Aorta (tissue), 5 donors: ENCODE measurements at regions not wholly inside any gene's neighbourhood (a gene's known extent, or its start where the extent isn't known, plus 50 kb on each side); places are given as distances from the start of the nearest gene placed in this dataset.

Source experiments
- ATAC-seq: fragments of 200-7000 bp; cut with Tn5 transposase; one replicate; pipeline ENCODE4 v1.9.1; 2022; ENCODE audit warnings: moderate library complexity; ENCODE audit not compliant: low FRiP score
- DNase-seq, 2 donors: peaks; one replicate each; pipeline ENCODE4 v3.0.0-alpha.2; 2020
- H3K27ac ChIP-seq, 2 donors: one replicate each; pipeline ENCODE4 v1.5.1; 2013; ENCODE audit warnings: low read length in 2 of 2, mild to moderate bottlenecking in 2 of 2, moderate library complexity in 2 of 2, control low read depth in 1 of 2, inconsistent platforms in 1 of 2, low read depth in 1 of 2
- H3K27me3 ChIP-seq, 2 donors: one replicate each; pipeline ENCODE4 v1.6.1; 2013; ENCODE audit warnings: control low read depth in 1 of 2, low read length in 1 of 2, mild to moderate bottlenecking in 1 of 2, moderate library complexity in 1 of 2; ENCODE audit not compliant: insufficient read depth in 2 of 2, control insufficient read depth in 1 of 2
- H3K36me3 ChIP-seq, 2 donors: one replicate each; pipeline ENCODE4 v1.6.1; 2013; ENCODE audit warnings: control low read depth in 1 of 2, low read length in 1 of 2, mild to moderate bottlenecking in 1 of 2; ENCODE audit not compliant: insufficient read depth in 2 of 2, control insufficient read depth in 1 of 2
- H3K4me1 ChIP-seq, 2 donors: one replicate each; pipeline ENCODE4 v1.6.1; 2013; ENCODE audit warnings: low read length in 2 of 2, control low read depth in 1 of 2, mild to moderate bottlenecking in 1 of 2, moderate library complexity in 1 of 2; ENCODE audit not compliant: insufficient read depth in 2 of 2, control insufficient read depth in 1 of 2
- H3K4me3 ChIP-seq, 2 donors: one replicate each; pipeline ENCODE4 v1.5.1; 2013; ENCODE audit warnings: low read length in 2 of 2, control low read depth in 1 of 2, mild to moderate bottlenecking in 1 of 2
- H3K9me3 ChIP-seq: one replicate; pipeline ENCODE4 v1.6.1; 2013; ENCODE audit warnings: mild to moderate bottlenecking, low read length; ENCODE audit not compliant: control insufficient read depth
- WGBS, 2 donors: extraction: QIAGEN DNeasy Blood & Tissue Kit; methylation state at CpG; one replicate each; pipeline ENCODE4 v1.1.7; 2013; 5-methylcytosine and 5-hydroxymethylcytosine counted together
- intact Hi-C, 2 donors: fragments of 100-400 bp; cut with DNase I; formaldehyde crosslinking; loops; one replicate each; pipeline versions ENCODE4 v1.14.2 to v1.15.0; 2022
- donor health status: healthy with polysubstance abuse.
- donor health status: Bipolar disorder and iron deficiency.
- donor health status: DM: no; HTN: no; CAD: no.
- donor health status: DM: no; HTN: no; CAD: no.
- donor health status: DM: yes; HTN: yes; CAD: no.

DNA sequence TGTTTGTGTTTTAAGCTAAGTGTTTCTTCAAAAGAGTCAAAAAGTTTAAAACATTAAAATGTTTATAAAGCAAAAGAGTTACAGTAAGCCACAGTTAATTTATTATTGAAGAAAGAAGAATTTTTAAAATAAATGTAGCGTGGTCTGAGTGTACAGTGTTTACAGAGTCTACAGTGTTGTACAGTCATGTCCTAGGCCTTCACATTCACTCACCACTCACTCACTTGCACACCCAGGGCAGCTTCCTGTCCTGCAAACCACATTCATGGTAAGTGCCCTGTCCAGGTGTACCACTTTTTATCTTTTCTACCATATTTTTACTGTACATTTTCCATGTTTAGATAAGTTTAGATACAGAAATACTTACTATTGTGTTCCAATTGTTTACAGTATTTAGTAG lies 239.7 kb upstream of the AGA start:
- Histone ChIP-seq H3K9me3 (no peaks in the 10 kb centered on the region), H3K4me3 (no peak overlapping the region), H3K36me3 (no peaks in the 10 kb centered on the region), H3K27me3 (no peaks in the 10 kb centered on the region), H3K27ac (no peak overlapping the region), H3K4me1 (no peaks in the 10 kb centered on the region)
- DNase-seq (no peak), ATAC-seq (no peak)
- intact Hi-C loops = no loop called here
- WGBS, 2 donors = 96% methylated on average over 1 of the region's 1 CpG

DNA sequence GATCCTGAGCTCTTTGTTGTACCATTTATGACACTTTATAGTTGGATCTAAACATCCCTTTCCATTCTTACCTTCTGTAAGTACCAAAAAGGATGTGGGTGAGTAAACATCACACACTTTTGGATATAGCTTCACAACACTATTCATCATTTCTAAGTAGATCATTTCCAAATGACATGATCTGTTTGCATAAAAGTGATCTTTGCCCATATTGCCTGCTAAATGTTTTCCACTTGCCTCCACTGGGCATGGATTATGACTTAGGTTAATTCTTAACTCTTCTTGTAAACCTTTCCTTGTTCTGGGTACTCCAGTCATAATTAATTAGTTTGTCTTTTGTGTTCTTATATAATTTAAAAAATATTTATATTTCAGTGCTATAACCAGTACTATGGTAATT lies 244.9 kb upstream of the AGA start:
- Histone ChIP-seq H3K27me3 (no peaks in the 10 kb centered on the region), H3K4me3 (no peak overlapping the region), H3K36me3 (no peaks in the 10 kb centered on the region), H3K9me3 (no peaks in the 10 kb centered on the region), H3K27ac (no peak overlapping the region), H3K4me1 (no peaks in the 10 kb centered on the region)
- DNase-seq (no peak), ATAC-seq (no peak)
- intact Hi-C loops = no loop called here

DNA sequence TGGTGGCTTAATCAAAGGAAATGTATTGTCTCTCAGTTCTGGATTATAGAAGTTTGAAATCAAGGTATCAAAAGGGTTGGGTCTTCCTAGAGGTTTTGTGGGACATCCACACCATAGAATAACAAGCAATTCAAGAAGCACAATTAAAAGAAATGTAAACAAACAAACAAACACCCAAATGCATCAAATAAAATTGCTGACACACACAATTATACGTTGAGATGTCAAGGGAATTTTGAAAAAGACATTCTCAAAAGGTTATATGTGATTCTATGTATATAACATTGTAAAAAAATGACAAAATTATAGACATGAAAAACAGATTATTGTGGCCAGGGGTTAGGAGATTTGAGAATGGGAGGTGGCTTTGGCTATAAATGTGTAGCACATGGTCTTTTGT lies 250.7 kb upstream of the AGA start:
- Histone ChIP-seq H3K27ac (no peak overlapping the region), H3K36me3 (no peaks in the 10 kb centered on the region), H3K27me3 (no peaks in the 10 kb centered on the region), H3K4me3 (no peak overlapping the region), H3K4me1 (no peaks in the 10 kb centered on the region), H3K9me3 (no peaks in the 10 kb centered on the region)
- no peak for DNase-seq
- WGBS, 2 donors = 76 to 86% methylated on average over 1 of the region's 1 CpG
- no peak for ATAC-seq
- intact Hi-C loops = no loop called here

DNA sequence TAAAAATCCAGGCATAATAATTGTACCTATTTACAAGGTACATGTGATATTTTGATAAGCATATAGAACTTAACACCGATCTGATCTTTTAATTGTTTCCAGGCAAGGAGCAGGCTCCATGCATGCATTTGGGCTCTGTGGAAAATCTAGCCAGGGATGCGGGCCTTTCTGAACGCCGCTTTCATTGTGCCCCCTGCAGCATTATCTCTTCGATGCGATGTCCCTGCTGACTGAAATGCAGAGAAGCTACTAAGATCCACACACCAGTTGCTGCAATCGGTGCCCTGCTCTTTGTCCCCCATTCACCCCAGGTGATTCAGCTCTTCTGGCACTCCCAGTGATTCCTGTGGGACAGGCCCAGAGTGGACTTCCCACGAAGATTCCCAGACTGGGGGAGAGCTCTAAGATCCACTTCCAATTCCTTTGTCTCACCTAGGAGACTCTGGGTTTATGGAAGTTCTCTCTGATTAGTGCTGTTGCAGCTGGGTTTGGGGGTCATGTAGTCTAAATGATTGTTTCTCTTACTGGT lies 254.3 kb upstream of the AGA start:
- no peaks in the 10 kb centered on the region for H3K4me1 ChIP-seq
- WGBS, 2 donors = 68 to 71% methylated on average over 8 of the region's 8 CpGs
- no peaks in the 10 kb centered on the region for H3K9me3 ChIP-seq
- intact Hi-C loops = no loop called here
- ATAC-seq (no peak), DNase-seq (no peak)
- no peak overlapping the region for H3K27ac ChIP-seq
- no peak overlapping the region for H3K4me3 ChIP-seq
- H3K36me3 ChIP-seq = no peaks in the 10 kb centered on the region
- H3K27me3 ChIP-seq = no peaks in the 10 kb centered on the region

DNA sequence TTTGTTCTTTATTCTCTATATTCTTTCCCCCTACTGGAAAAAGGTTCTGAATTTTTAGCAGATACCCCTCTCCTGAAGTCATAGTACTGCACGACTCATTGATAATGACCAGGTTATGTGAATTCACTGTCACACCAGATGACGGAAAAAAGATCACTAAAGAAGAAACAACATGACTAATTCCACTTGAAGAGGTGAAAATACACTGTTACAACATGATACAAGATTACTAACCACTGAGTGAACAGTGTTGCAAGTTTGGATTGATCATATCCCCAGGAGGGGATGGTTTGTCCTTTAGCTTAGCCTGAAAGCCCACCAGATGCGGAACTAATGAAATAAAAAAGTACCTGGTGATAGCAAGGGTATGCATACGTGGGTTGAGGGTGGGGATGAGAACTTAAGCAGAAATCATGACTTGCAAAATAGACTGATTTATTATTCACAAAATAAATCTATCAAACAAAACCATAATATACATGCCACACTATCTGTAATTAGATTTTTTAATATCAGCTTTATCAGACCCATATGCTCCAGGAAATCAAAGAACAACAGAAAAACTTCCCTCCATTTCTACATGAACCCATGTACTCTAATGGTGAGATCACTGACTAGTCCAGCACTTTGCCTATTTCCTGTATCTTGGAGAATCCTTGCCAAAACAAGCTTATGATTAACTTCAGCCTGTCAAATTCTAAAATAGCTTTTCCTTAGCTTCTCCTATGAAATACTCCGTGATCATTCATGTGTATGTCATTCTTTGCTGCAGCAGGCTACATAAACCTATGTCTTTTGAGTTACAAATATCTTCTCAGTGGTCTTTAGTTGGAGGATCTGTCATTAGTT lies 257.4 kb upstream of the AGA start:
- Histone ChIP-seq H3K27ac (no peak overlapping the region), H3K4me3 (no peak overlapping the region), H3K36me3 (no peaks in the 10 kb centered on the region), H3K4me1 (no peaks in the 10 kb centered on the region), H3K27me3 (no peaks in the 10 kb centered on the region), H3K9me3 (no peaks in the 10 kb centered on the region)
- ATAC-seq = no peak
- 58 to 73% methylated on average over 5 of the region's 5 CpGs for WGBS, 2 donors
- intact Hi-C loops = no loop called here
- DNase-seq = no peak

DNA sequence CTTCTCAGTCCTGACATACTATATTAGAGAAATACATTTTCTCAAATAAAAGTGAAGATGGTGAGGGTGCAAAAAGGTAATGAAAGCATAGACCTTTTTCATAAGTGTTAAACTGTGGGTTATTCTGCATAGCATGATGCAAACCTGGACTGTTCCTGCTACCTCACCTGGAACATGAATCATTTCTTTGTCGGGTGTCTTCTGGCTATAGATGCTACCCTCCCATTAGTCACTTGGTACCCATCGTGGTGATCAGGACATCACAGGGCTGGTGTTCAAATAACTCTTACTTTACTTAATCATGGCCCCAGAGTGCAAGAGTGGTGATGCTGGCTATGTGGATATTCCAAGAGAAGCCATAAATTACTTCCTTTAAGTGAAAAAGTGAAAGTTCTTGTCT lies 264.7 kb upstream of the AGA start:
- H3K4me1 ChIP-seq = no peaks in the 10 kb centered on the region
- H3K4me3 ChIP-seq = no peak overlapping the region
- no peak for ATAC-seq
- no peaks in the 10 kb centered on the region for H3K36me3 ChIP-seq
- no peak overlapping the region for H3K27ac ChIP-seq
- no peaks in the 10 kb centered on the region for H3K9me3 ChIP-seq
- no peaks in the 10 kb centered on the region for H3K27me3 ChIP-seq
- intact Hi-C loops = no loop called here
- DNase-seq = no peak
- 91 to 95% methylated on average over 2 of the region's 2 CpGs for WGBS, 2 donors

- H3K4me3 ChIP-seq = no peak overlapping the region
- H3K9me3 ChIP-seq = no peaks in the 10 kb centered on the region
- H3K36me3 ChIP-seq = no peaks in the 10 kb centered on the region
- intact Hi-C loops = no loop called here
- 35 to 38% methylated on average over 3 of the region's 3 CpGs for WGBS, 2 donors
- no peaks in the 10 kb centered on the region for H3K27me3 ChIP-seq
- no peak for ATAC-seq
- H3K4me1 ChIP-seq = peaks cover 0 to 2% of the 10 kb centered on the region in 2 donors
- no peak for DNase-seq
- no peak overlapping the region for H3K27ac ChIP-seq
These were observed 271.2 kb upstream of the AGA start for GRCh38 chr4:177713454-177713853.

- no peak for ATAC-seq
- Histone ChIP-seq H3K27ac (no peak overlapping the region), H3K4me3 (no peak overlapping the region), H3K36me3 (no peaks in the 10 kb centered on the region), H3K9me3 (no peaks in the 10 kb centered on the region), H3K4me1 (peaks cover 0 to 2% of the 10 kb centered on the region in 2 donors), H3K27me3 (no peaks in the 10 kb centered on the region)
- intact Hi-C loops = no loop called here
- no peak for DNase-seq
- 3 to 7% methylated on average over 1 of the region's 1 CpG for WGBS, 2 donors
These were observed 275.2 kb upstream of the AGA start for GRCh38 chr4:177717407-177717806.

GRCh38 chr4:177718514-177718913 lies 276.3 kb upstream of the AGA start:
- ATAC-seq (no peak), DNase-seq (no peak)
- Histone ChIP-seq H3K9me3 (no peaks in the 10 kb centered on the region), H3K27me3 (no peaks in the 10 kb centered on the region), H3K27ac (no peak overlapping the region), H3K36me3 (no peaks in the 10 kb centered on the region), H3K4me3 (no peak overlapping the region), H3K4me1 (peaks cover 0 to 2% of the 10 kb centered on the region in 2 donors)
- intact Hi-C loops = no loop called here
- 88 to 90% methylated on average over 4 of the region's 4 CpGs for WGBS, 2 donors
